HG02981 (cell line): ENCODE measurements at regions not wholly inside any gene's neighbourhood (a gene's known extent, or its start where the extent isn't known, plus 50 kb on each side); places are given as distances from the start of the nearest gene placed in this dataset.

Experiments
- ATAC-seq: cut with Tn5 transposase; IDR thresholded peaks from one replicate; pipeline ENCODE4 v1.9.1; 2021; ENCODE audit warnings: mild to moderate bottlenecking, moderate library complexity; ENCODE audit not compliant: unreplicated experiment

DNA sequence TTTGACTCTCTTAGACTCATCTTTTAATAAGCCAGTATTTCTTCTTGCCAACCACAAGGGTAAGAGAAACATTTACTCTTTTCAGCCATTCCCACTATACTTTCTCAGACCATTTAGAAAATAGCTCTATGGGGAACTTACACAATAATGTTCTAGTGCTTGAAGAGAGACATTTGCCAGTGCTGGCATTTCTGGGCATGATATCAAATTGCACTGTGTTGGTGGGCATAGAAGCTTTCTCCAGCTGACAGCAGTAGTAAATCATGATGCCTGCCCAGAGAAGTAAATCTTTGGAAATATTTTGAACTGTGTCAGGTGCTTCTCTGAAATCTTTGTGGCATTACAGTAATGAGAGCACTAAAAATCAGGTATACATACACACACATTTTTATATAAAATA is 346.6 kb downstream of the CBLN2 start:
- ATAC-seq, result no peak

DNA sequence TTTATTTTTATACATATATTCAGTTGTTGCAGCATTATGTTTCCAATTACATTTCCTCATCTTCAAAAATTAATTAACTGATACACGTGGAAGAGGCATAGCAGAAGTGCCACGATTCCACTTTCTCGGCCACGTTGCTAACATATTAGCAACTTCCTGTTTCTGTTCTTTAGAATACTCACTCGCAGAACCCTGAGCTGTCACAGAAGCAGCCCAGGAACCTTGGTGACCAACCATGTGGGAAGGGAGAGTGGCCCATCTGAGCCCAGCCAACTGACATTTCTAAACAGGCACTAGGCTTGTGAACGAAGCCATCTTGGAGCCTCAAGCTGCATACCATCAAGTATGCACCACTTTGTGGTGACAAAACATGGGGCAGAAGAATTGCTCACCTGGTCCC is 350.1 kb downstream of the CBLN2 start:
- no peak for ATAC-seq

DNA sequence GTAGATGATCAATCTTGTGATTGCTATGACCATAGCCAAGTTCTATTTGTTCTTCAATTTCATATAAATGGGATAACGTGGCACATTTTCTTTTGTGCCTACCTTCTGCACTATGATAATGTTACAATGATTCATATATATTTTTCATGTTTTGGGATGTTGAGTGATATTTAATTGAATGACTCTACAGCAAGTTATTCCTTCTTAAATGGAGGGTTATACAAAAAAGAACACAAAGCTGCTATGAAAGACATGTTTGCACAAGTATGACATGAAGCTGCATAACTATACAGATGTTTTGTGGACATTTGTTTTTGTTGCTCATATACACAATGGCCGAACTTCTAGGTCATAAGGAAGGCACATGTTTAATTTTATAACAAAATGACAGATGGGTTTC is 356.2 kb downstream of the CBLN2 start:
- no peak for ATAC-seq

DNA sequence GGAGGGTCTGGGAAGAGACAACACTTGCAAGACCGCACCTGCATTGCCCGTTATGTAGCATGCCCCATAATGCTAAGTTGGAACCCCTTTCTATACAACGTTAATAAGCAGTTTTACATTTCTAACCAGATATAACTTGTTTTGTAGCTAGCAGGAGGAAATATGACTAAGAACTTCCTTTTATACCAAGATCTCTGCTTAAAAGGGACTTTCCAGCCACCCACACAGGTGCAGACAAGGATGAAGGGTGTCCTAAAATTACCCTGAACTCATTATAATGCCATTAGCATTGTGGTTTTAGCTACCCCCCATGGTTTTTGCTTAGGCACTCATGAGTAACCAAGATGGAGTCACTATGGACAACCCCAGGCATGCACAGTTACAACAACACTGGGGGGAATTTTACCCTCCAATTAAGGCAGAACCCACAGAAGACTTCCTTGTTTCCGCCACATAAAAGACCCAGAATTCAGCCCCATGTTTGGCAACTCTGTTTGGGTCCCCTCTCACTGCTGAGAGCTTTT is 362.8 kb downstream of the CBLN2 start:
- no peak for ATAC-seq

DNA sequence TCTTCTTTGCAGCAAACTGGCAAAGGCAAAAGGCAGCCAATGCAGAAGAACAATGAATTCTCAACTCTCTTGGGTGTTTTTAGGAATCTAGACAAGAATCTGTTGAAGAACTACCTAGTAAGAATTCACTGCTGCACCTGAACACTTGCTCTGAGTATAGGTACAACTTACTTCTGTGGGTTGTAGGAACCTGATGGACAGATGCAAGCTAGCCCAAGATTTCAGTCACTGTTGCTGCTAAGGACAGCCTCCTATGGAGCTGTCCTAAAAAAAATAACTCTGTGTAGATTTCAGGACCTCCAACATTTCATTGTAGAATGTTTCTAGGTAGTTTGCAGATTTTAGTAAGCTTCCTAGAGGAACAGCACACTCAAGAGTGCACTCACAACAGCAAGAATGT is 363.5 kb downstream of the CBLN2 start:
- no peak for ATAC-seq

DNA sequence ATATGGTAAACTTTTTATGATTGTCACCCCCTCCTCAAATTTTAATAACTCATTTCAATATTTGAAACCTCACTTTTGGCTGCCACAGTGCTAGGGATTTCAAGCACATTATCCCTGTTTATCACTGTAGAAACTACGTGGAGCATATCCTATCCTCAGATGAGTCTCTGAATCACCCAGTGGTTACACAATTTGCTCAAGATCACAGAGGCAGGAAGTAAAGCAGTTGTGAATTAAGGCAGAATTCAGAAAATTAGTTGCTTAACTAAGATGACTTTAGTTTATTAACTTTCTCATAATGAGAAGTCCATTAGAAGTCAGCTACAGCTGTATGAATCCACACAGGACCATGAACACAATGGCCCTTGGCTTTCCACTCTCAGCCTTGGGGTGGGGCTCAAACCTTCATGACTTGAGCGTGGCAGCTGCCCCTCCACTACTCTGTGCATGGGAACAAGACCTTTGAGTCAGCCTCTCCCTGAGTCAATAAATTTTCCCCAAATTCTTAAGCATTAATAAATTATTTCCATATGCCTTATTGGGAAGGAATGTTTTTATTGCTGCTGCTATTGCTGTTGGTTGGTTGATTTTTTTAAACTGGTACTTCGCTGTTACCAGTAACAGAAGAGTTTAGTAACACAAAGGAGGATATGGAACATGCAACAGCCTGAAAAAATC is 369.0 kb downstream of the CBLN2 start:
- no peak for ATAC-seq

DNA sequence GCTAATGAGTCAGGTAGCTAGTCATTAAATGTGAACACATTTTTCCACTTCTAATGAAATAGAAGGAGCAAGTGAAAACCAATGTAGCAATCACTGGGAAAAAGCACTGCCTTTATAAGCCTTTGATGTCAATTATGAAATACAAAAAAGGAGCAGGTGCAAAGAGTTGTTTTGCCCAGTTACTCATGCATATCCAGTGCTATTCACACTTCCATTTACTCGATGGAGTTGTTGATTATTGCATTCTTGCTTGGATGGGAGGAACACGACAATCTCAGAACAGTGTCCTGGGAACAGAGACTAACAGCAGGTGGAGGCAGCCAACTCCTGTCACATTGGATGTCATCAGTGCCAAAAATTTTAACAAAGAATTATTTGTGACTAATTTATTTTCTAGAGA is 372.5 kb downstream of the CBLN2 start:
- ATAC-seq, result no peak

DNA sequence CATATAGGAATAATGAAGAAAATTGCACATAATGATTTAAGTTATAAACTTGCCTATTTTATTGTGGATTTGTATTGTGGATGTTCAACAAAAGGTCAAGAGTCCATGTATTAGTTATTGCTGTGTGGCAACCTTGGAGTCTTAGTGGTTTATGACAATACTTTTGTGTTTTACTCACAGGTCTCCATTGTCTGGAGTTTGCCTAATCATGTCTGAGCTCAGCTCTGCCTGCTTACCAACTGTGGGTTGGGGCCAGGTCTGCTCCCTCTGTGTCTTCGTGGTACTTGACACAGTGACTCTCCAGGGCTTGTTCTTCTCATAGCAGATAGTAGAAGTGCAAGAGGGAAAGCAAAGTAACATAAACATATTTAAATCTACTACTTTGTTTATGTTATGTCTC is 382.5 kb downstream of the CBLN2 start:
- no peak for ATAC-seq

DNA sequence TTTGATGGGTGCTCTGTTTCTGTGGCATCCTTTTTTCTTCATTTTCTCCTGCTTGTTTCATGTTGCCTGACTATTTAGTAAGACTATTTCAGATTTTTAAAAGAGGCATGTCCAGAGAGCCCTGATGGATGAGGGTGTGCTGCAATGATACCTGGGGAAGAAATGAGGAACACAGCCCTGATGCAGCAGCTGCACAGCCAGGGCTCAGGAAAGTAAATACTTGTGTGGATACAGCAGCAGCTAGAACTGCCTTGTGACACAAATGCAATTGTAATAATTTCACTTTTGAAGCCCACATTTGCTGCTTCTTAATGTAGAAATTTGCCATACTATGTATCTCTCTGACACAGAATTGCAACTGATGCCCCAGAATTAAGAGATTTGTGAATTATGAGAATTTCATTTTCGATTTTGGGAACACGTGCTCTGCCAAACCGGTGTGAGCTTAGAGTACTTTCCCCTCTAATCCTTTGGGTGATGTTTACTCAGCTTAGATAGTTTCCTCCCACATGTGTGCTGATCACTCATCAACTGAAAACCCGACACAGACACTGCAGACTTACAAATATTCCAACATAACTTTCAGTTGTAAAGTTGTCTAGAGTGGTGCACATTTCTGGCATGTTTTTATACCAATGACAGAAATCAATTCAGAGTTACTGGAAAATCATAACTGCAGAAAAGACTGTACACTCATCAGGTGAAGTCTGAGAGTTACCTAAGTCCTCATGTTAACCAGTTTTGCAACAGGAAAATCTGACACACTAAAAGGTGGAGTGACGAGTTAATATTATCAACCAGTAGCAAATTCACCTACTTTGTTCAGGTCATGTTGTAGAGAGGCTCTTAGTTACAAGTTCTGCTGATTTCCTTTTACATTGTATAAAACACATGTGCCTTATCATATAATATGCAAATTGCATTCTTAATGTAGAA is 383.4 kb downstream of the CBLN2 start:
- ATAC-seq, result no peak

DNA sequence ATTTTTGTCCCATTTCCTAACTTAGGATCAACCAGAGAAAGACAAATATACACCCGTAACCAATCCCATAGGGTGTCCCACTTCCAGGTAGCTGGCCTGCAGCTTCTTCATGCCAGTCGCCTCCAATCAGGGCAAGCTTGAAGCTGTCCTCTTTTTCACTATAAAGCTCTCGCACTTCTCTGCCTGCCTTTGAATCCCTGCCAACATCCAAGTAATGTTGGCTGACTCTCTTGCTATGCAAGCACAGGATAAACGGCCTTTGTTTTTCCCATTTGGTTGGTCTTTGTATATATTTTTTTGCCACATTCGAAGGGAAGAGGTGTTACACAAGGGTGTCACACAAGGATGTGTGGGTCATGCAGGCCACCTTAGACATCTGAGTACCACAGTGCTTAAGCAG is 388.8 kb downstream of the CBLN2 start:
- no peak for ATAC-seq

DNA sequence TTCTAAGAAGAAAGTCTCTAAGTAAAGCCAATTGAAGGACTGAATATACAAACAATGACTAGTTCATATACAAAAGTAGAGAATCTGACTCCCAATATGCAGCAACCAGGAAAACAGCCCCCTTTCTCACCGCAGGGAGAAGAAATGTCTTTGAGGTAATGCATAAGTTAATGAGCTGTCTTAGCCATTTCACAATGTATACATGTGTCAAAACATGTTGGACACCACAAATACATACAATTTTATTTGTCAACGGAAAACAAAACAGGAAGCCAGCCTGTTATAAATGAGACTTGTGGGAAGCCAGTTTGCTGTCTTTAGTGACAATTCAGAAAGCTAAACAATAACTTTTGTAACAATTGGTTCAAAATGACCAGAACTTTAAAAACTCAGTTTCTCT is 389.2 kb downstream of the CBLN2 start:
- ATAC-seq, result no peak

DNA sequence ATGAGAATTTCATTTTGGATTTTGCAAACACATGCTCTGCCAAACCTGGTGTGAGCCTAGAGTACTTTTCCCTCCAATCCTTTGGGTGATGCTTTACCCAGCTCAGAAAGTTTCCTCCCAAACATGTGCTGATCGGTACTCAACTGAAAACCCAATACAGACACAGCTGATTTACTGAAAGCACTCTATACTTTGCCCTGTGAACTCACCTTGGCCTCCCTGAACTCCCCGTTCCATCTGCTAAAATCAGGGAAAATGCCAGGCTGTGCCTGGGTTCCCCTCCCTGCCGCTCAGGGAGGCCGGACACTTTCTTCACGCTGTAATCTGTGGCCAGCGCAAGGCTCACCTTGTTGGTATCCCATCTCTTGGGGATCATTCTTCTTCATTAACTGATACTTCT is 391.2 kb downstream of the CBLN2 start:
- ATAC-seq, result no peak

DNA sequence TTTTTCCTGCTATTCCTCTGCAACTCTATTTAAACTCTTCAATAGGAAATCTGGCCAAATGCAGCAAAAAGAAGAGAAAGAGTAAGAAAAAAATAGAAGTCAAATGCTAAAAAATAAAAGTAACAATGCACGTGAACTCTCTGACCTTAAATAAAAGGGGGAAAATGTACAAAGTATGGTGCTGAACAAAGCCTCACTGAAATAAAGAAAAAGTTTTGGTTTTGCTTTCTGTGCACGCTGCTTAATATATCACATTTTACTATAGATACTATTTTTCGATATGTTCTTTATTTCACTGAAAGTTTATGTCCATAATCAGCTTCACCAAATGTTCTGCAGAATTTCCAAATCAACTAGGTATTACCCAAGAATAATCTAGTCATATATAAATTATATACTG is 396.3 kb downstream of the CBLN2 start:
- no peak for ATAC-seq

DNA sequence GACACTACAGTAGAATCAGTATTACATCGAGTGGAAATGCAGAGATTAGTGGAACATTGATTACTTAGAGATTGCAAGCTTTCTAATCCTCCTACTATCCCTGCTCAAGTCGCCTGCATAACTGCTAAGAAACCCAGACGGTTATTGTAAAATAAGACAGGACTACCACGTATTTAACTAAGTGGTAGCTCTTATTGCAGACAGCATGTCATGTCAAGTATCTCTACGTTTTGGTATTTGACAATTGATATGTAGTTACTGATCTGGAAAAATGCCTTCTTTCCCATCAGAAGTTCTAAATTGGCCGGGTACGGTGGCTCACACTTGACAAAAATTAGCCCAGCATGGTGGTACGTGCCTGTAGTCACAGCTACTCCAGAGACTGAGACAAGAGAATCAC is 404.1 kb downstream of the CBLN2 start:
- no peak for ATAC-seq

DNA sequence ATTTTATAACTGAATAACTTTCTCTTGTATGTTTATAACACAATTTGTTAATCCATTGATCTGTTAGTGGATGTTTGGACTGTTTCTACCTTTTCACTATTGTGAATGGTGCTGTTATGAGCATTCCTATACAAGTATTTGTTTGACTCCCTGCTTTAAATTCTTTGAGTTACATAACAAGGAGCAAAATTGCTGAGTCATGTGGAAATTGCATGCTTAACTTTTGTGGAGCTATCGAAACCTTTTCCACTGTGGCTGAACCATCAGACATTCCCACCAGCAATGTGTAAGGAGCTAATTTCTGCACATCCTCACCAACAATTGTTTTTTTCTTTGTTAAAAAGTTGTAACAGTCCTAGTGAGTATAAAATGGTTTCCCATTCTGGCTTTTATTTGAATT is 415.5 kb downstream of the CBLN2 start:
- ATAC-seq, result no peak

DNA sequence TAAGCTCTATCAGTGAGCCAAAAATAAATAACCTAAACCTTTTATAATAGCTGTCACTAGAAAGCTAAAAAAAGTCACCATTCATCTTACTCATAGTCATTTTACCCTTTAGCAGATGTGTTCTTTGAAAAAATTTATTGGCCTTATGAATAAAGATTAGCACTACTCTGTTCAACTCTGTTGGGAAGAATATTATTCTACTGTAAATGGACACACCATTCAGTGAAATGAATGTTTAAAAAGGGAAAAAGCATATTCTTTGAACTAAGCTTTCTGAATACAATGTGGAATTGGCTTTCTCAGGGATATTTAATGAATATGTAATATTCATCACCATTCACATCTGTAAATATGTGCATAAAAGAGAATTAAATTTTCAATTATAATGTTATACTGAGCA is 422.0 kb downstream of the CBLN2 start:
- no peak for ATAC-seq

DNA sequence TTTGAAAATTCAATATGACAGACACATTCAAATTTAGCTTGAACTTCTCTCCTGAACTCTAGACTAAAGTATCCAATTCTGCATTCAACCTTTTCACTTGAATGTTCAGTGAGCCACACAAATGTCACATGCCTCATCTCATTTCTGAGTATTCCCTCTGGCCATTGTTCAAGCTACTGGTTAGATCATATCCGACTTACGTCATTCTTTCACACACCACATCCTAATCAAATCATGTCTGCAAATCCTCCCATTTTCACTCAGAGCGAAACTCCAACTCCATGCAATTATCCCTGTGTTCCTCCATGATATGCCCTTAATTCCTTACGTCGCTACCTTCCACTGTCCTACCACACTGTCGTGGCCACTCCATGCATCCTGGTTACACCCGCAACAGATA is 425.1 kb downstream of the CBLN2 start:
- no peak for ATAC-seq

DNA sequence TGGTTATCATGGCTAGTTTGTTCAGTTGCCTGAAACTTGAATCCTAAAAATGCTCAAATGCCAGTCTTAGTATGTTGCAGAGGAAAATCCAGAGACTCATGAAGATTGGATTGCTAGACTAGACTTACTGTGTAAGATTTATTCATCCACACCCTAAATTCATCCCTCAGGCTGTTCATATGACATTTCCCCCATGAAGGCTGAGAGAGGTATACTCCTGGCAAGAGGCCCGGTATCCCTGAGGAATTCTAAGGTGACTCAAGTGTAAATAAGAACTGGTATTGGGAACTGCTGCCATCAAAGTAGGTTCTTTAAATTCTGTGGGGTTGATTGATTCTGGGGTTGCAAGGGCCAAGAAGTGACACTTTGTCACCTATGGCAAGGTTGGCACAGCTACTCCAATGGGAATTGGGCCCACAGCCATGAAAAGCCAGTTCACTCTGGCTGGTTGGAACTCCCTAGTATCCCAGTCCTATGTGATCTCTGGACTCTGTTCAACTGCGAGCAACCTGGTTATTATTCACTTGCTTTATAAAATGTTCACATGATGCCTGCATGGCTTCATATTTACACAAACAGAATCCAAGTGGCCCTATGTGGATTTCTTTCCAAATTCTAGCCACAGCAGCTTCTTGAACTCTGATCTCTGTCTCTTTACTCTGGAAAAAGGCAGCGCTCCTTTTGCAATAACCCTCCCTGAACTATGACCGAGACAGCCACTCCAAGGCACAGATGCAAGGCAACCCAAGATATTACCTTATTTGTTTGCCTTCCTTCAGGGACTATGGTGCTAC is 429.1 kb downstream of the CBLN2 start:
- no peak for ATAC-seq

DNA sequence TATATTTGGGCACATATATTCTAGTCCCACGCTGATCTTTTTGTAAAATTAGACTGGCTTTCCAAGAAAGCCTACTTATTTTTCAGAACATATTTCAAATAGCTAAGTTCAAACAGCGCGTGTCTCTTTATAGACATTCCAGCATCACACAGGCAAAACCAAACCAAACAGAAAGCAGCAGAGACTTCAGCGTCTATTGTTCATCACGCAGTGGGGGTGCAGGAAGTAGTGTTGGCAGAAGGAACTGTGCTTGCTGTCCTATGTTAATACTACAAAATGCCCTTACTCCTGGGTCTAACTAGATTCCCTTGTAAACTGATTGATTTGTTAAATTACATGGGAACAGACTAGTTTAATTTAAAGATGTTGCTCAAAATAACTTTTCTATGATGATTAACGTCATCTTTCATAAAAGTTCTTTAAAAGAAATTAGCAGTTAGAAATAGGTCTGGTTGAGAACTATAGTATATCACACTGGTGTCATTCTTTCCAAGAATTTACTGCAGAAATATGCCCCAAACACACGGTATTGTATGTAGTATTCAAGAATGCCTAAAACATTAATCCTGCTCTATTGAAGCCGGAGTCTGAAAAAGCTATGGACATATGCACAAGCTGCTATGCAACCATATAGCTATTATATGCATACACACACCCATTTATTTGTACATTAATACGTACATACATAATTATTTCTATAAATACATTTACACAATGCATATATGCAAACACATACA is 436.3 kb downstream of the CBLN2 start:
- no peak for ATAC-seq

DNA sequence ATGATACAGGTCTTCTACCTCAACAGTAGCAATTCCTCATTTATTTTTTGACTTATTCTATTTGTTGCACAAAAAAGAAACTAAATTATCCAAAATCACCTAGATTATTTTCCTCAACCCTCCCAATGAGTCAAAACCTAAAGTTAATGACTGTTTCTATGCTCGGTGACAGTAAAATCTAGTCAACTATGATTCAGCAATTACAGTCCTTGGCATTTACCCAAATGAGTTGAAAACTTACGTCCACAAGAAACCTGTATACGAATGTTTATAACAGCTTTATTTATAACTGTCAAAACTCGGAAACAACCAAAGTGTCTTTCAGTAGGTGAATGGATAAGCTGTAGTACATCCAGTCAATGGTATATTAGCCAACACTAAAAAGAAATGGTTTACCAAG is 439.3 kb downstream of the CBLN2 start:
- ATAC-seq, result no peak

DNA sequence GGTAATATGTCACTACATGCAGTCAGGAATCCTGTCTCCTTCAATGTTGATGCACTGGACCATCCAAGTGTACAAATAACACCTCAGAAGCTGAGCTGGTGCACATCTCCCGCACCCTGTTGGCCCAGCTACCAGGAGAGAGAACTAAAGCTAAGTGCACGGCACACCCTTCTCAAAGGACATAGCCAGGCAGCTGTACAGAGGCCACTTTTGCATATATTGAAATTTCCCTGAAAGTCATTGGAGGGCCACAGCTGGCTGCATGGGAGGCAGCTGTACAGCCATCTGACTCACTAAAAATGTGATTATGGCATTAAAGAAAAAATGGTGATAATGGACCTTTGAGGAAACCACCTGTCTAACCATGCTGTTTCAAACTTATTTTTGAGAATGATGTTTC is 441.7 kb downstream of the CBLN2 start:
- no peak for ATAC-seq
